HCT116 (cell line): ENCODE measurements at regions not wholly inside any gene's neighbourhood (a gene's known extent, or its start where the extent isn't known, plus 50 kb on each side); places are given as distances from the start of the nearest gene placed in this dataset.

ENCODE experiments used
- ATAC-seq: fragments of 200-7000 bp; cut with Tn5 transposase; 2 replicates; pipeline ENCODE4 v1.9.1; 2020; ENCODE audit warnings: mild to moderate bottlenecking, moderate library complexity
- BruUV-seq: library from RNA; stranded (reverse); fragments of 400-500 nt; replicated peaks from 2 replicates; lab custom pipeline; 2021; lab: Mats Ljungman, UMichigan
- CTCF ChIA-PET: fragments of 300-600 bp; sonication (Branson Sonifier 250); formaldehyde crosslinking; loops from one replicate; lab custom pipeline; 2021; ENCODE audit warnings: antibody characterized with exemption; lab: Charles Lee
- POLR2A ChIA-PET: fragments of 300-600, 350-600 bp; sonication (Branson Sonifier 250); formaldehyde crosslinking; loops from one replicate; lab custom pipeline; 2021; ENCODE audit warnings: antibody characterized with exemption; lab: Charles Lee
- RAD21 ChIA-PET, 2 experiments: fragments of 300-600 bp; sonication (Branson Sonifier 250); formaldehyde crosslinking; loops; one replicate each; lab custom pipeline; 2023; ENCODE audit warnings: low total read pairs in 2 of 2; ENCODE audit not compliant: uncharacterized antibody in 2 of 2, unreplicated experiment in 2 of 2, low non-redundant PET in 1 of 2; lab: Charles Lee
- DNase-seq: peaks from one replicate; pipeline ENCODE4 v3.0.0-alpha.2; 2010; ENCODE audit warnings: low read depth, low spot score
- H2AFZ ChIP-seq: fragments of 200-600 bp; shearing (Covaris generic), sonication (generic); 2 replicates; pipeline ENCODE4 v1.6.1; 2017; ENCODE audit warnings: low read depth, mixed run types, mixed read lengths, antibody characterized with exemption, low read length; ENCODE audit not compliant: poor library complexity, severe bottlenecking
- H3K27ac ChIP-seq: 2 replicates; pipeline ENCODE4 v1.5.1; 2012; ENCODE audit warnings: low read depth, low read length
- H3K27me3 ChIP-seq: fragments of 200-600 bp; sonication (generic); 2 replicates; pipeline ENCODE4 v1.6.1; 2016; ENCODE audit warnings: mixed run types, low read length, mixed read lengths; ENCODE audit not compliant: insufficient read depth
- H3K36me3 ChIP-seq, 2 experiments: fragments of 200-500 bp in 1 of 2; fragments of 200-600 bp in 1 of 2; sonication (Bioruptor generic) in 1 of 2; sonication (generic) in 1 of 2; 2 replicates each; pipeline versions ENCODE4 v1.5.1 to v1.6.1; 2014 to 2016; ENCODE audit warnings: low read length in 2 of 2, inconsistent platforms in 1 of 2, mixed read lengths in 1 of 2, mixed run types in 1 of 2; ENCODE audit not compliant: insufficient read depth in 2 of 2, control insufficient read depth in 1 of 2
- H3K4me1 ChIP-seq, 2 experiments: fragments of 200-600 bp in 1 of 2; sonication (generic) in 1 of 2; 2 replicates each; pipeline versions ENCODE4 v1.5.1 to v1.6.1; 2012 to 2017; ENCODE audit warnings: low read length in 2 of 2, inconsistent platforms in 1 of 2, mild to moderate bottlenecking in 1 of 2, mixed read lengths in 1 of 2, mixed run types in 1 of 2, moderate library complexity in 1 of 2; ENCODE audit not compliant: insufficient read depth in 2 of 2, control insufficient read depth in 1 of 2
- H3K4me2 ChIP-seq: fragments of 200-600 bp; sonication (generic); 2 replicates; pipeline ENCODE4 v1.6.1; 2017; ENCODE audit warnings: mixed run types, low read length, mixed read lengths
- H3K4me3 ChIP-seq, 2 experiments: fragments of 200-600 bp in 1 of 2; sonication (generic) in 1 of 2; replicated peaks in 1 of 2; 2 replicates each; pipeline ENCODE4 v1.5.1; 2011 to 2016; ENCODE audit warnings: low read length in 2 of 2, control low read depth in 1 of 2, low read depth in 1 of 2, mild to moderate bottlenecking in 1 of 2, mixed read lengths in 1 of 2, mixed run types in 1 of 2
- H3K79me2 ChIP-seq: fragments of 200-600 bp; sonication (generic); 2 replicates; pipeline ENCODE4 v1.6.1; 2017; ENCODE audit warnings: mild to moderate bottlenecking, mixed run types, low read length, moderate library complexity, mixed read lengths; ENCODE audit not compliant: insufficient read depth
- H3K9ac ChIP-seq: fragments of 200-600 bp; sonication (generic); 2 replicates; pipeline ENCODE4 v1.6.1; 2016; ENCODE audit warnings: low read length, mixed read lengths
- H3K9me2 ChIP-seq: fragments of 200-600 bp; sonication (generic), shearing (Covaris generic); 2 replicates; pipeline ENCODE4 v1.6.1; 2017; ENCODE audit warnings: mixed run types, mild to moderate bottlenecking, moderate library complexity; ENCODE audit not compliant: insufficient read depth
- H3K9me3 ChIP-seq, 2 experiments: fragments of 200-500 bp in 1 of 2; fragments of 200-600 bp in 1 of 2; sonication (Bioruptor generic) in 1 of 2; sonication (generic) in 1 of 2; 2 replicates each; pipeline ENCODE4 v1.6.1; 2014 to 2017; ENCODE audit warnings: low read length in 2 of 2, mixed read lengths in 2 of 2, inconsistent platforms in 1 of 2, low read depth in 1 of 2, mild to moderate bottlenecking in 1 of 2, mixed run types in 1 of 2, moderate library complexity in 1 of 2; ENCODE audit not compliant: control insufficient read depth in 1 of 2, insufficient read depth in 1 of 2
- H4K20me1 ChIP-seq: fragments of 200-600 bp; sonication (generic), shearing (Covaris generic); 2 replicates; pipeline ENCODE4 v1.6.1; 2017; ENCODE audit warnings: mixed run types, mild to moderate bottlenecking, moderate library complexity; ENCODE audit not compliant: insufficient read depth
- ATF3 ChIP-seq: IDR thresholded peaks from 2 replicates; pipeline ENCODE4 v1.6.1; 2012
- CEBPB ChIP-seq: IDR thresholded peaks from 2 replicates; pipeline ENCODE4 v1.6.1; 2012; ENCODE audit warnings: low read depth
- JUND ChIP-seq: IDR thresholded peaks from 2 replicates; pipeline ENCODE4 v1.6.1; 2012
- REST ChIP-seq: IDR thresholded peaks from 2 replicates; pipeline ENCODE4 v1.6.1; 2012; ENCODE audit warnings: low read depth
- SRF ChIP-seq: IDR thresholded peaks from 2 replicates; pipeline ENCODE4 v1.6.1; 2012; ENCODE audit warnings: low read depth
- intact Hi-C: fragments of 100-400 bp; cut with micrococcal nuclease; formaldehyde crosslinking; loops from 2 replicates; pipeline ENCODE4 v1.10.0; 2022
- TF ChIP-seq, protein P1 (sequence below), 3 experiments: fragments of 200-600 bp in 1 of 3; sonication (generic) in 1 of 3; IDR thresholded peaks in 2 of 3; conservative IDR thresholded peaks in 1 of 3; 2 replicates each; pipeline ENCODE4 v1.5.1; 2012 to 2017; ENCODE audit warnings: low read depth in 2 of 3, low read length in 2 of 3, antibody characterized with exemption in 1 of 3, borderline replicate concordance in 1 of 3, control low read depth in 1 of 3, mild to moderate bottlenecking in 1 of 3, mixed read lengths in 1 of 3, mixed run types in 1 of 3, moderate library complexity in 1 of 3; ENCODE audit not compliant: insufficient read depth in 1 of 3

- DNase-seq = no peak
- no peak overlapping the region for H3K4me3 ChIP-seq
- no TSS peak for BruUV-seq
- no peaks in the 10 kb centered on the region for H3K36me3 ChIP-seq
- no peak overlapping the region for H3K4me2 ChIP-seq
- no peak overlapping the region for H2AFZ ChIP-seq
- H3K9ac ChIP-seq = no peak overlapping the region
- no peaks in the 10 kb centered on the region for H3K9me2 ChIP-seq
- H3K9me3 ChIP-seq = no peaks in the 10 kb centered on the region
- CTCF ChIA-PET = no interaction called here
- H3K27me3 ChIP-seq = no peaks in the 10 kb centered on the region
- H3K79me2 ChIP-seq = no peaks in the 10 kb centered on the region
- no peak overlapping the region for H3K27ac ChIP-seq
- POLR2A ChIA-PET = no interaction called here
- intact Hi-C loops = no loop called here
- no peaks in the 10 kb centered on the region for H4K20me1 ChIP-seq
- no peak for ATAC-seq
- RAD21 ChIA-PET = no interaction called here
- no peaks in the 10 kb centered on the region for H3K4me1 ChIP-seq
- TF ChIP-seq ATF3 (no peak), JUND (no peak), REST (no peak), CEBPB (no peak), SRF (no peak)
- TF ChIP-seq, protein P1, sequence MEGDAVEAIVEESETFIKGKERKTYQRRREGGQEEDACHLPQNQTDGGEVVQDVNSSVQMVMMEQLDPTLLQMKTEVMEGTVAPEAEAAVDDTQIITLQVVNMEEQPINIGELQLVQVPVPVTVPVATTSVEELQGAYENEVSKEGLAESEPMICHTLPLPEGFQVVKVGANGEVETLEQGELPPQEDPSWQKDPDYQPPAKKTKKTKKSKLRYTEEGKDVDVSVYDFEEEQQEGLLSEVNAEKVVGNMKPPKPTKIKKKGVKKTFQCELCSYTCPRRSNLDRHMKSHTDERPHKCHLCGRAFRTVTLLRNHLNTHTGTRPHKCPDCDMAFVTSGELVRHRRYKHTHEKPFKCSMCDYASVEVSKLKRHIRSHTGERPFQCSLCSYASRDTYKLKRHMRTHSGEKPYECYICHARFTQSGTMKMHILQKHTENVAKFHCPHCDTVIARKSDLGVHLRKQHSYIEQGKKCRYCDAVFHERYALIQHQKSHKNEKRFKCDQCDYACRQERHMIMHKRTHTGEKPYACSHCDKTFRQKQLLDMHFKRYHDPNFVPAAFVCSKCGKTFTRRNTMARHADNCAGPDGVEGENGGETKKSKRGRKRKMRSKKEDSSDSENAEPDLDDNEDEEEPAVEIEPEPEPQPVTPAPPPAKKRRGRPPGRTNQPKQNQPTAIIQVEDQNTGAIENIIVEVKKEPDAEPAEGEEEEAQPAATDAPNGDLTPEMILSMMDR (IDR thresholded peaks at IDR 0.05 in 2 of 3, conservative IDR thresholded peaks at IDR 0.05 in 1 of 3; ENCODE audit: borderline replicate concordance in 1 of 3, insufficient read depth in 1 of 3, low read depth in 2 of 3, low read length in 2 of 3) = no peak
Observed at GRCh38 chr14:105899071-105899641, 372.8 kb downstream of the TMEM121 start.
